ENCODE measurements at regions not wholly inside any gene's neighbourhood (a gene's known extent, or its start where the extent isn't known, plus 50 kb on each side); places are given as distances from the start of the nearest gene placed in this dataset.

GRCh38 chr15:31598620-31599019, 272.0 kb downstream of the KLF13 start:
- Histone ChIP-seq H3K79me2 (ENCODE audit: control insufficient read depth, insufficient read depth, low read length) (no peaks in the 10 kb centered on the region), H3K27me3 (ENCODE audit: control insufficient read depth, insufficient read depth, low read length) (no peaks in the 10 kb centered on the region), H3K27ac (ENCODE audit: insufficient read depth, low read length) (no peak overlapping the region), H3K4me2 (ENCODE audit: extremely low read depth, insufficient read depth, low read length) (no peak overlapping the region), H2AFZ (ENCODE audit: low read length) (no peak overlapping the region), H3K36me3 (ENCODE audit: control insufficient read depth, insufficient read depth, low read length) (no peaks in the 10 kb centered on the region), H3K9me3 (ENCODE audit: control insufficient read depth, insufficient read depth, low read depth, low read length) (no peaks in the 10 kb centered on the region), H3K9ac (ENCODE audit: insufficient read depth, low read length) (no peak overlapping the region), H3K4me1 (ENCODE audit: control insufficient read depth, extremely low read depth, insufficient read depth, low read length) (no peaks in the 10 kb centered on the region), H4K20me1 (ENCODE audit: control insufficient read depth, extremely low read depth, insufficient read depth, low read length) (no peaks in the 10 kb centered on the region), H3K4me3 (replicated peaks in 1 of 4; ENCODE audit: control extremely low read depth in 1 of 4, insufficient read depth in 1 of 4, low read depth in 3 of 4, low read length in 4 of 4) (no peak overlapping the region)
- TF ChIP-seq CTCF (conservative IDR thresholded peaks at IDR 0.05 in 1 of 2, IDR thresholded peaks at IDR 0.05 in 1 of 2; ENCODE audit: low read depth in 1 of 2, low read length in 2 of 2), result no peak
- no peak for TF ChIP-seq EZH2 (IDR thresholded peaks at IDR 0.05; ENCODE audit: low read length, missing control alignments)
- DNase-seq (ENCODE audit: low read depth in 2 of 2), result peak; percentile 15 to 41

- H3K27ac ChIP-seq (ENCODE audit: insufficient read depth, low read length), result peak overlapping the region; percentile 68
Observed at GRCh38 chr15:31605467-31605931, 278.9 kb downstream of the KLF13 start.

GRCh38 chr15:31606194-31606669, 279.6 kb downstream of the KLF13 start:
- peak; percentile 65 to 83 for DNase-seq (ENCODE audit: low read depth in 2 of 2)
- H3K27ac ChIP-seq (ENCODE audit: insufficient read depth, low read length), result peak overlapping the region; percentile 68
- H2AFZ ChIP-seq (ENCODE audit: low read length), result no peak overlapping the region
- no peaks in the 10 kb centered on the region for H3K36me3 ChIP-seq (ENCODE audit: control insufficient read depth, insufficient read depth, low read length)
- no peaks in the 10 kb centered on the region for H3K9me3 ChIP-seq (ENCODE audit: control insufficient read depth, insufficient read depth, low read depth, low read length)
- H4K20me1 ChIP-seq (ENCODE audit: control insufficient read depth, extremely low read depth, insufficient read depth, low read length), result no peaks in the 10 kb centered on the region
- H3K27me3 ChIP-seq (ENCODE audit: control insufficient read depth, insufficient read depth, low read length), result no peaks in the 10 kb centered on the region
- H3K4me3 ChIP-seq (replicated peaks in 1 of 4; ENCODE audit: control extremely low read depth in 1 of 4, insufficient read depth in 1 of 4, low read depth in 3 of 4, low read length in 4 of 4), result no peak overlapping the region
- no peak overlapping the region for H3K9ac ChIP-seq (ENCODE audit: insufficient read depth, low read length)
- peak overlapping the region; percentile 60 for H3K4me2 ChIP-seq (ENCODE audit: extremely low read depth, insufficient read depth, low read length)
- H3K79me2 ChIP-seq (ENCODE audit: control insufficient read depth, insufficient read depth, low read length), result no peaks in the 10 kb centered on the region
- no peak for TF ChIP-seq EZH2 (IDR thresholded peaks at IDR 0.05; ENCODE audit: low read length, missing control alignments)
- TF ChIP-seq CTCF (conservative IDR thresholded peaks at IDR 0.05 in 1 of 2, IDR thresholded peaks at IDR 0.05 in 1 of 2; ENCODE audit: low read depth in 1 of 2, low read length in 2 of 2), result no peak
- peaks cover 5% of the 10 kb centered on the region for H3K4me1 ChIP-seq (ENCODE audit: control insufficient read depth, extremely low read depth, insufficient read depth, low read length)

More at GRCh38 chr15:31605467-31605931, 278.9 kb downstream of the KLF13 start:
- H3K36me3 ChIP-seq (ENCODE audit: control insufficient read depth, insufficient read depth, low read length), result no peaks in the 10 kb centered on the region
- H3K27me3 ChIP-seq (ENCODE audit: control insufficient read depth, insufficient read depth, low read length), result no peaks in the 10 kb centered on the region
- H3K9ac ChIP-seq (ENCODE audit: insufficient read depth, low read length), result no peak overlapping the region
- peak overlapping the region; percentile 24 for H2AFZ ChIP-seq (ENCODE audit: low read length)
- DNase-seq (ENCODE audit: low read depth in 2 of 2), result peak; percentile 24 to 61
- no peak for TF ChIP-seq EZH2 (IDR thresholded peaks at IDR 0.05; ENCODE audit: low read length, missing control alignments)
- TF ChIP-seq CTCF (conservative IDR thresholded peaks at IDR 0.05 in 1 of 2, IDR thresholded peaks at IDR 0.05 in 1 of 2; ENCODE audit: low read depth in 1 of 2, low read length in 2 of 2), result peak in 1 of 2 donors; percentile 40
- no peak overlapping the region for H3K4me3 ChIP-seq (replicated peaks in 1 of 4; ENCODE audit: control extremely low read depth in 1 of 4, insufficient read depth in 1 of 4, low read depth in 3 of 4, low read length in 4 of 4)
- H3K4me2 ChIP-seq (ENCODE audit: extremely low read depth, insufficient read depth, low read length), result peak overlapping the region; percentile 18
- H3K9me3 ChIP-seq (ENCODE audit: control insufficient read depth, insufficient read depth, low read depth, low read length), result no peaks in the 10 kb centered on the region
- no peaks in the 10 kb centered on the region for H4K20me1 ChIP-seq (ENCODE audit: control insufficient read depth, extremely low read depth, insufficient read depth, low read length)
- H3K79me2 ChIP-seq (ENCODE audit: control insufficient read depth, insufficient read depth, low read length), result no peaks in the 10 kb centered on the region
- H3K4me1 ChIP-seq (ENCODE audit: control insufficient read depth, extremely low read depth, insufficient read depth, low read length), result peaks cover 5% of the 10 kb centered on the region
